K562 (cell line): ENCODE measurements at regions not wholly inside any gene's neighbourhood (a gene's known extent, or its start where the extent isn't known, plus 50 kb on each side); places are given as distances from the start of the nearest gene placed in this dataset.

ENCODE experiments used
- ADNP ChIP-seq: fragments of 200-800 bp; sonication (Bioruptor generic); IDR thresholded peaks from 2 replicates; pipeline ENCODE4 v1.6.1; 2016; ENCODE audit warnings: missing genetic modification characterization, missing compliant biosample characterization
- CEBPB ChIP-seq: fragments of 450-650 bp; IDR thresholded peaks from 2 replicates; pipeline ENCODE4 v1.6.1; 2016; ENCODE audit warnings: missing genetic modification characterization, missing compliant biosample characterization
- CSDE1 ChIP-seq, 2 experiments: fragments of 450-650 bp; IDR thresholded peaks; 2 replicates each; pipeline ENCODE4 v1.6.1; 2016; ENCODE audit warnings: mild to moderate bottlenecking in 1 of 2
- NELFE ChIP-seq: IDR thresholded peaks from 2 replicates; pipeline ENCODE4 v1.6.1; 2011; ENCODE audit warnings: mild to moderate bottlenecking; ENCODE audit not compliant: insufficient read depth, insufficient read length
- PHB ChIP-seq: fragments of 250-450 bp; sonication (Bioruptor Pico); IDR thresholded peaks from 2 replicates; pipeline ENCODE4 v1.5.0; 2021
- USF2 ChIP-seq: sonication (generic); formaldehyde crosslinking; IDR thresholded peaks from 2 replicates; pipeline ENCODE4 v1.5.0; 2020; ENCODE audit warnings: missing genetic modification reagents
- ZMIZ1 ChIP-seq, 2 experiments: fragments of 150-350 bp in 1 of 2; IDR thresholded peaks; 2 replicates each; pipeline ENCODE4 v1.6.1; 2012 to 2016; ENCODE audit warnings: low read depth in 2 of 2, low read length in 2 of 2, mild to moderate bottlenecking in 1 of 2, moderate library complexity in 1 of 2
- ZNF785 ChIP-seq: fragments of 250-450 bp; sonication (Bioruptor Pico); IDR thresholded peaks from 2 replicates; pipeline ENCODE4 v1.4.0; 2020; ENCODE audit warnings: mild to moderate bottlenecking

DNA sequence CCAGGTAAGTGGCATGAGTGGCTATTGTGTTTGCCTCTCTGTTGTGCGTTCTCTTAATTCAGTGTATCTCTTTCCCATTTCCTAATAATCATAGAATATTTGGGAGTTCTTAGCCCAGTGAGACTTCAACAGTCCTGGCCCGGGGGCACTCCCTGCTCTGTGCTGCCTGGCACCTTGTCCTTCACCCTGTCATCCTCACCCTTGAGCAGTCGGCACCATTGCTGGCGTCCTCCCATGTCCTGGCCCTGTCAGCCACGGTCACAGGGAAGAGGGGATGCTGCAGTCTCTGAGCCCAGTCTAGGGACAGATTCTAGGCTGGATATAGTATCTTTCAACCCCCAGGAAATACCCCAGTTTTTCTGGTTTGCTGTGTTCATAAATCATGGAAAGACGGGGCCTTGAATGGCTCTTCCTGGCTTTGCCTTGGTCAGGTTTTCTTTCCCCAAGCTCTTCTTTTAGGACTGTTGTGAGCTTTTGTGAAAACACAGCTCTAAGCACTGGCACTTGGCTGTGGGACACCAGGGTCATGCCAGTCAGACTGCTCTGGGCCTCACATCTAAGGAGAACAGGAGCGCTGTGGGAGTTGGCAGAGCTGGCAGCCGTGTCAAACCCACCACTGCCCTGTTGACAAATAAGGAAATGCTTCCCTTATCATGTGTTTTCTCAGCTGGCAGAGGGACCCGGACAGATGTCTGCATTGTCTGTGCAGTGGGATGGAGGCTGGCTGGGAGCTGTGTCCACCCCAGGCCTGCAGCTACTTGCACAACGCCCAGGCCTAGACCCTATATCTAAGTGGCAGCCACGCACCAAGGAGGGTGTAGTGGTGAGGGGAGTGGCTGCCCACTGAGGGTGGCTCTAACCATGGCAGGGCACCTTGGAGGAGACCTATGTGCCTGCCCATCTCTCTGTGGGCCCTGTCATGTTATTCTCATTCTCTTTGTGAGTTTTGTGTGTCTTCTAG is 378.6 kb downstream of the ICE1 start (continued):
- TF ChIP-seq ZMIZ1 (IDR thresholded peaks at IDR 0.05; ENCODE audit: low read depth in 2 of 2, low read length in 2 of 2) (no peak), PHB (CRISPR knock-in tag) (no peak), CEBPB (tag) (no peak), CSDE1 (IDR thresholded peaks at IDR 0.05) (no peak), NELFE (no peak), ZNF785 (CRISPR knock-in tag) (no peak), USF2 (CRISPR knock-in tag) (no peak), ADNP (tag) (no peak)
- TF ChIP-seq, all 486 proteins: peak for 0
